DMS53 (cell line): ENCODE measurements at regions not wholly inside any gene's neighbourhood (a gene's known extent, or its start where the extent isn't known, plus 50 kb on each side); places are given as distances from the start of the nearest gene placed in this dataset.
A peak's percentile ranks its signal among the peaks of the same experiment; 100 is the strongest.

Experiments
- DNase-seq: peaks from one replicate; lab custom pipeline; 2025; lab: John Stamatoyannopoulos, UW

- DNase-seq, result no peak
These were observed 225.9 kb downstream of the PTPRC start for GRCh38 chr1:198864695-198865094.

- DNase-seq, result no peak
These were observed 226.5 kb downstream of the PTPRC start for GRCh38 chr1:198865319-198865718.

- DNase-seq, result no peak
These were observed 228.3 kb downstream of the PTPRC start for GRCh38 chr1:198867182-198867581.

GRCh38 chr1:198873696-198874230, 234.9 kb downstream of the PTPRC start:
- DNase-seq, result peak; percentile 64

GRCh38 chr1:198876371-198876871, 237.6 kb downstream of the PTPRC start:
- DNase-seq, result no peak

- DNase-seq, result no peak
These were observed 239.7 kb downstream of the PTPRC start for GRCh38 chr1:198878566-198878965.

- DNase-seq, result no peak
These were observed 241.0 kb downstream of the PTPRC start for GRCh38 chr1:198879711-198880306.

- DNase-seq, result no peak
These were observed 241.6 kb downstream of the PTPRC start for GRCh38 chr1:198880397-198880796.

GRCh38 chr1:198880818-198881597, 242.2 kb downstream of the PTPRC start:
- peak; percentile 89 for DNase-seq

- no peak for DNase-seq
These were observed 244.3 kb downstream of the PTPRC start for GRCh38 chr1:198883184-198883583.

GRCh38 chr1:198887866-198888265, 249.0 kb downstream of the PTPRC start:
- DNase-seq, result no peak

- no peak for DNase-seq
These were observed 249.6 kb downstream of the PTPRC start for GRCh38 chr1:198888379-198888943.

- DNase-seq, result no peak
These were observed 250.3 kb downstream of the PTPRC start for GRCh38 chr1:198889101-198889500.

- DNase-seq, result no peak
These were observed 250.9 kb downstream of the PTPRC start for GRCh38 chr1:198889749-198890148.

- DNase-seq, result peak; percentile 79
These were observed 251.5 kb downstream of the PTPRC start for GRCh38 chr1:198890214-198890930.

GRCh38 chr1:198892065-198892464, 253.2 kb downstream of the PTPRC start:
- DNase-seq, result peak; percentile 70

GRCh38 chr1:198893141-198893540, 254.3 kb downstream of the PTPRC start:
- no peak for DNase-seq

GRCh38 chr1:198893763-198894444, 255.1 kb downstream of the PTPRC start:
- DNase-seq, result no peak

- no peak for DNase-seq
These were observed 262.4 kb downstream of the PTPRC start for GRCh38 chr1:198901266-198901665.

- no peak for DNase-seq
These were observed 263.8 kb downstream of the PTPRC start for GRCh38 chr1:198902655-198903054.

- no peak for DNase-seq
These were observed 264.4 kb downstream of the PTPRC start for GRCh38 chr1:198903203-198903602.

GRCh38 chr1:198903621-198904020, 264.8 kb downstream of the PTPRC start:
- no peak for DNase-seq
